GM18499 (cell line): ENCODE measurements at regions not wholly inside any gene's neighbourhood (a gene's known extent, or its start where the extent isn't known, plus 50 kb on each side); places are given as distances from the start of the nearest gene placed in this dataset.
"Not testable (repeated sequence)": the region's sequence is repeated elsewhere in the genome, so short reads cannot be mapped to it uniquely, and the experiment has no call there.

ENCODE experiments used
- ATAC-seq: cut with Tn5 transposase; IDR thresholded peaks from one replicate; pipeline ENCODE4 v1.9.1; 2021; ENCODE audit warnings: moderate number of reproducible peaks; ENCODE audit not compliant: insufficient read depth, unreplicated experiment

DNA sequence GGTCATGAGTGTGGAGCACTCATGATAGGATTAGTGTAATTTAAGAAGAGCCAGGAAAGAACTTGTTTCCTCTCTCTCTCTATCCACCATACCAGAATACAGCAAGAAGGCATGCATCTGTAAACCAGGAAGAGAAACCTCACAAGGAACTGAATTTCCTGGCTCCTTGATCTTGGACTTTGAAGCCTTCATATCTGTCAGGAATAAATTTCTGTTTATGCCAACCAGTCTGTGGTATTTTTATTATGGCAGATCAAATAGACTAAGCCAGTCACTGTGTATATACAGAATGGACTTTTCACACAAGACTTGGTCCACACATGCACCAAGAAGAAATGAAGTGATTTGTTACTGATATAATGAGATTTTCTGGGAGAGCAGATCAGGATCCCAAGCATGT, 930.1 kb upstream of the TMEFF2 start:
- ATAC-seq = no peak

- ATAC-seq = no peak
These were observed 920.1 kb upstream of the TMEFF2 start for GRCh38 chr2:193114827-193115226.

DNA sequence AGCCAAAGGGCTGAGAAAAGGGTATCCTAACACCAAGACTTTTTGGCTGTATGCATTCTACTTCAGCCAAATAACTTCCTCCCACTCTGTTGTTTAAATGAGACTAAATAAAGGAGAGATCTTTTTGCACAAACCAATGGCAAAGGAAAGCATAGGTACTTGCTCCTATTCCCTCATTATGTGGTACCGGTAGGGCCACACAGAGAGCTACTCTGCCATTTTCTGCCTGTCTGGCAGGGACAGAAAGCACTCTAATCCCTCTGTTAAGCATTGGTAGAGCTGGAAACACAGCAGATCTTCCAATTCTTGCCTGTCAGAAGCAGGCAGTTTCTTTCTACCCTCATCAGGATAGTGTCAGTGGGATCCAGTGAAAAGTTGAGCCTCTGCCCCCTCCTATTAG, 918.3 kb upstream of the TMEFF2 start:
- no peak for ATAC-seq

DNA sequence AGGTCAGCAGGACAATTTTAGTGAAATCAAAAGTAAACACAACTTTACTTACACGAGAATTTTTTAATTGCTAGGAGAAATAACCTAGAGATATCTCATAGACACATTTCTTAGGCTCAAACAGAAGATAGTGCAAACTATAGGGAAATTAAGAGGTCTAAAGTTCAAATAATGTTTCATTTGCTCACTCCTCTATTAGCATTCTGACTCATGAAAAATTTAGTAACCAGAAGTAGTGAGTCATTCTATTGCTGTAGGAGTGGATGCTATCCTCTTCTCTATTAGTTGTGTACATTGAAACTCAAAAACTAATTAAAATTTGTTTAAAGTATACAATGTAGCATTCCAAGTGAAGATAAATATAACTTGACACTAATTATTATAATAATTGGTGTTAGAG, 908.3 kb upstream of the TMEFF2 start:
- no peak for ATAC-seq

DNA sequence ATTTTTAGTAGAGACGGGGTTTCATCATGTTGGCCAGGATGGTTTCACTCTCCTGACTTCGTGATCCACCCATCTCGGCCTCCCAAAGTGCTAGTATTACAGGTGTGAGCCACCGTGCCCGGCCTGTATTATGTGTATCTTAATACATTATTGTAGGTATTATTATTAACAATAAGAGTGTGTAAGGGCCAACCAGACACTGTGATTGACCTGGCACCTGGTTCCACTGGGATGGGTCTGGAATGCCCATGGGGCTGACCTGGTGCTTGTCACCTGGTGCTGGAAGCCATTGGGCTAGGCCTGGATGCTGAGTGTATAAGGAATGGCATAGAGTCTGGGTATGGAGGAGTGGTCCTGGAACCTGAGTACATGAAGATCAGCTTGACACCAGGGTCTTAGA, 906.9 kb upstream of the TMEFF2 start:
- ATAC-seq = no peak

DNA sequence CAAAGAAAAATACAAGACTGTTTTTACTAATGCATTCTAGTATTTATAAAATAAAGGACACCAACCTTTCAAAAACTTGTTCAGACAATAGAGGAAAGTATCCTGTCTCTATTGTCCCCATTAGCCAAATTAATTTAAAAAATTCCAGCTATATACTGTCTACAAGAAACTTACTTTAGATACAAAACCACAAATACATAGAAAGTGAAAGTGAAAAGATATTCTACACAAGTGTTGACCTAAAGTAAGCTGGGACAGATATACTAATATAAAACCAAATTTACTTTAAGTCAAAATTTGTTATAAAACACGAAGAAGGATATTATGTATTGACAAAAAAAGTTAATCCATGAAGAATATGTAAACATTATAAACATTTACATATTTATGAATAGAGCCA, 893.3 kb upstream of the TMEFF2 start:
- no peak for ATAC-seq

GRCh38 chr2:193076995-193077394, 882.3 kb upstream of the TMEFF2 start:
- ATAC-seq = no peak

GRCh38 chr2:193074933-193075332, 880.2 kb upstream of the TMEFF2 start:
- no peak for ATAC-seq

DNA sequence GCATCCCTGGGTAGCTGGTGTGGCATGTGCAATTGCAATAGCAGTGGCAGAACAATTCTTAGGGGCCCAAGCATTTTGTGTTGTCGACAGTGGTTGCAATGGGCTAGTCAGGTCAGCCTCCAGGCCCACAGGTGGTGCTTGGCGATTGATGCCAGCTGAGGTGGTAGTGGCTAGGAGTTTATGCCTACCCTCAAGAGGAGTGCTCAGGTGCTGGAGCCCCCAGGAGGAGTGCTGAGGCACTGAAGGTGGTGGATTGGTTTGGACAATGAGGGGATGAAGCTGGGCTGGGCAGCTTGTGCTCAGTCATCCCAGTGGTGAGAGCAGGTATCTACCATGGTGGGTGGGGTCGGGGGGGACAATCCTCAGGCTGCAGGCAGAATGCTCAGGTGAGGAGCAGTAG, 877.9 kb upstream of the TMEFF2 start:
- ATAC-seq = no peak

- not testable (repeated sequence) for ATAC-seq
These were observed 830.8 kb upstream of the TMEFF2 start for GRCh38 chr2:193025556-193025955.

GRCh38 chr2:193024791-193025190, 830.1 kb upstream of the TMEFF2 start:
- no peak for ATAC-seq

- ATAC-seq = no peak
These were observed 817.1 kb upstream of the TMEFF2 start for GRCh38 chr2:193011870-193012269.

- no peak for ATAC-seq
These were observed 798.3 kb upstream of the TMEFF2 start for GRCh38 chr2:192993059-192993458.

DNA sequence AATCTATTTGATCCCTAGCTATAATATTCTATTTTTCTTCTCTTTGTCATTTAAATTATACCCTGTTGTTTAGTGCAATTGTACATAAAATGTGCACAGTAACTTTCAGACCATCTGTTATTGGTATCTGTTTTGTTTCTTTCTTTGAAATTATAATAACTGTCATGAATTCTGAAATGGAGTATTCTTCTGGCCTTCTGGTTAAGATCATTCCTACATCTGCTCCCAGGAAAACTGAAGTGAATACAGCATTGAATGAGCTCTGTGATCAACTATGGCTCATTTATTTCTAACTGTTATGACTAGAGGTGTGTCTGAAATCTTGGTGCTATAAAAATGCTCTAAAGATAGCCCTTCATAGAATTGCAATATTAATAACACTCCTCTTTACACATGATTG, 788.4 kb upstream of the TMEFF2 start:
- ATAC-seq = no peak

GRCh38 chr2:192978395-192978794, 783.7 kb upstream of the TMEFF2 start:
- ATAC-seq = no peak

DNA sequence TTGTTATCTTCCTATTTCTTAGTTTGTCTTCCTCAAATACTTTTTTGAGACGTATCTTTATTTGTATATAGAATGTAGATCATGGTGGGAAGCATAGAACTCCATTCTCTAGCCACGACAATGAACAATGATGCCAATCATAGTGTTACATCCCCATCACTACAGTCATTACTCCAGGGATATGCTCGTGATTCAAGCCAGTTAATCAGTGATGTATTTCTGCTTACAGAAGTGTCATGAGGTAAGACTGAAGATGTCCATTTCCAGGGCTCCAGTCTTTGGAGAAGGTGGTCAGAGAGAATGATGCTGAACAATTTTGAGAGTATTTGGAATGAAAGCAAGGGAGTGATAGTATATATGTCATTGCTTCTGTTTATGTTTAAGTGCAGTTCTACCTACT, 777.2 kb upstream of the TMEFF2 start:
- ATAC-seq = no peak

DNA sequence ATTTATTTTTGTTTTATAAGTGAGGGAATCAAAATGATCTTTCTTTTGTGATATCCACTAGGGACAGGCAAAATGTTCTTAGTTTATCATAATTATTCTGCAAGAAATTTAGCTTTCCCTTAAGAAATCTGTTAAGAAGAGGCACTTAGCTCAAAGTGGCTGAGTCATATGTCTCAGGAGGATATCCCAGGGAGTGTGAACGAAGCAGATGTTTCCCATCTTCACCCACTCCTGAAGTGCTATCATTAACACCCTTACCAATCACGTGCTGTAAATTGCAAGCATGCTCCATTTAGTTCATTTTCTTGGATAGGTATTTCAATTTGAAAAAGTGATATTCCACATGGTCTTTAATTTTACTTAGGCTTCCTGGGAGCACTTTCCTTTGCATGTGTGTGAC, 774.3 kb upstream of the TMEFF2 start:
- ATAC-seq = no peak

- no peak for ATAC-seq
These were observed 766.2 kb upstream of the TMEFF2 start for GRCh38 chr2:192960945-192961344.

DNA sequence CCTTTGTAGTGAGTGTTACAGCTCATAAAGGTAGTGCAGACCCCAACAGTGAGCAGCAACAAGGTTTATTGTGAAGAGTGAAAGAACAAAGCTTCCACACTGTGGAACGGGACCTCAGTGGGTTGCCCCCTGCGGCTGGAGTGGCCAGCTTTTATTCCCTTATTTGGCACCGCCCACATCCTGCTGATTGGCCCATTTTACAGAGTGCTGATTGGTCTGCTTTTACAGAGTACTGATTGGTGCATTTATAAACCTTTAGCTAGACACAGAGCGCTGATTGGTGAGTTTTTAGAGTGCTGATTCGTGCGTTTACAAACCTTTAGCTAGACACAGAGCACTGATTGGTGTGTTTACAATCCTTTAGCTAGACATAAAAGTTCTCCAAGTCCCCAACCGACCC, 763.9 kb upstream of the TMEFF2 start:
- ATAC-seq = not testable (repeated sequence)

DNA sequence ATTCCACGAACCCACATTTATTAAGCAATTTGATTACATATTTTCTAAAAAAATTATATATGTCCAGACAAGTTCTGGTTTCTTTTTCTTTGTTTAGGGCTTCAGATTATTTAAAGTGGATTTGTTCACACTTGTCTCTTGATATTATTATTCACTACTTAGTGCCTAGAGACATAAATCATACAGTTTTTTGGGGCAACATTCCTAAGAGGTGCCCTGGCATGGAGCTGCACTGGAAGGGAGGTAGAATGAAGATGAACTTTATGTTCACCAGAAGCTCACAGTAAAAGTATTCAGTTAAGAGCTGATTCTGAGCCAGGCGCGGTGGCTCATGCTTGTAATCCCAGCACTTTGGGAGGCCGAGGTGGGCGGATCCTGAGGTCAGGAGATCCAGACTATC, 762.7 kb upstream of the TMEFF2 start:
- ATAC-seq = no peak

DNA sequence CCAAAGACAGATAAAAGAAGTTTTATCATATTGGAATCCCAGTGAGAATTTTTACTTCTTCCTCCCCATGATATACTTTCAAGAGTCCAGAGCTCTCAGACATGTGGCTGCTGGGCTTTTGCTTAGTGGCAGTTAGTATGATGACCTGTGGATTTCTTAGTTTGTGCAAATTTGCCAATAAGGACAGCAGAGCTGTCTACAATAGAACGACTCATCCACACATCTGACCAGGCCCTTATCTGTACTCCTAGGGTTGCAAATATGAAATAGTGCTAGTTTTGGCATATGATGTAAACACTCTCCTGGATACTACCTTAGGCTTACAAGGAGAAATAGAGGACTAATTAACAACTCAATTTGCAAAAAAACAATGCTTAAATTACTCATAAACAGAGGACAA, 758.4 kb upstream of the TMEFF2 start:
- ATAC-seq = no peak

DNA sequence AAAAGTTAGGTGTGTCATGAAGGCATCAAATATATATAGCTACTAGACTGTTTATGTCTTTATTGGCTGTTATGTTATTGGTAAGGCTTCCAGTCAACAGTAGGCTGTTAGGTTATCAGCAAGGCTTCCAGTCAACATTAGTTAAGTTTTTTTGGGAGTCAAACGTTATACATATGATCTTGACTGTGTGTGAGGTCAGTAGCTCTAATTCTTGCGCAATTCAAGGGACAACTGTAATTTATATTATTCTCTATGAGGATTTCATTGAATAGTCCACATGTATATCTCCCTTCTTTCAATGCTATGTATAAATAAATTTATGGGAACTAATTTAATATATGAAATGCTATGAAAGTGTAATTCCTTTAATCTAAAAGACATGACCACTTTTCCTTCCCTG, 757.5 kb upstream of the TMEFF2 start:
- no peak for ATAC-seq

DNA sequence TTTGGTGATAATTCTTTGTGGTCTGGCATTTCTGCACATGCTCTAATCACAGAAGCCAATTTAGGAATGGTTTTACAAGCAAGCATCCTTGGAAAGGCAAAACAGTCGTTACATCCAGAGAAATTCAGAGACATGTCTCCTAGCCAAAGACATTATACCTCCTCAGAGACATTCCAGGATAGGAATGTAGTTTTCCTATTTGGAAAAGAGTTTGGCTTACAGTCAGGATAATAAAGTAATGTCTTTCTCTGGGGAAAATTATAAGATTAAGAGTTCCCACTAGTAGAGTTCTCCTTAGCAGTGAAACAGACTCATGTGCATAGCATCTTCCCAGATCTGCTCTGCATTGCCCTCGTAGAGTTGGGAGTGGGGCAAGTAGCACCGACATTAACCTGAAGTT, 753.6 kb upstream of the TMEFF2 start:
- no peak for ATAC-seq
